ENCODE measurements at regions not wholly inside any gene's neighbourhood (a gene's known extent, or its start where the extent isn't known, plus 50 kb on each side); places are given as distances from the start of the nearest gene placed in this dataset.

DNA sequence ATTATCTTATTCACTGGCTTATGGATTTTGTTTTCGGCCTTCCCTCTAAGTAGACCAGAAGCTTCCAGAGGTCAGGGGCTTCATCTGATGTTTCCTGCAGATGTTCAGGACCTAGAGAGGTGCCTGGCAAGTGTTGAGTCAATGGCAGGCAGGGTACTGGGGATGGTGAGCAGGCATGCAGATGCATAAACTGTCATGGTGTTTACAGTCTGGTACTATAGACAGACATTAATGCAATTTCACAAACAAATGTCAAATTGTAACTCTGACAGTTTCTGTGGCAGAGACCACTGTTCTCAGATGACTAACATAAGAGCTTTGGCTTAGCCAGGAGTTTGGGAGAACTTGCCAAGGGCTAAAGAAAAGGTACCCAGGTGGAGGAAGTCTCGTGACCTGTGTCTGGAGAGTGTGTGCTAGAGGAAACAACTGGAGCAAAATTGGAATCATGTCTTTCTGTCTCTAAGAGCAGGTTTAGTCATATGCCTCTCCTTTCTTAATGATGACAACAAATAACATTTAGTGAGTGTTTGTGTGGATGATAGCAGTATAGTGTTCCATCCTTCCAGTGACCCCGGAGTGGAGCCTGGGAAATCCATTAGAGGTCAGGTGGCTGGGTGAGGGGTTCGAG, 53.7 kb upstream of the TRAK1 start:
- DNase-seq (ENCODE audit: low spot score): no peak

DNA sequence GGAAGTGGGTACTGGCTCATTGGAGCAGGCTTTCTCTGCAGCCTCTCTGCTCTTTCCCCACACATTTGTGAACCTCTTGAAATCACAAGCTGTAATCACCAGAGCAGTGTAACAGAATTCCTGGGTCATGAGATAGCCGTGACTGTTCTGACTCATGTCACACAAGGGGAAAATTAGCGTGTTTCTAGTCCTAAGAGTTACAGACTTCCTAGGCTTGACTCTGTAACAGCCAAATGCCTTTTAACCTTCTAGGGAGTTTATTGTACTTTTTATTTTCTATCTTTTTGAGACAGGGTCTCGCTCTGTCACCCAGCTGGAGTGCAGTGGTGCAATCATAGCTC, 54.7 kb upstream of the TRAK1 start:
- DNase-seq (ENCODE audit: low spot score): no peak

GRCh38 chr3:42035816-42036482, 55.2 kb upstream of the TRAK1 start:
- no peak for DNase-seq (ENCODE audit: low spot score)

DNA sequence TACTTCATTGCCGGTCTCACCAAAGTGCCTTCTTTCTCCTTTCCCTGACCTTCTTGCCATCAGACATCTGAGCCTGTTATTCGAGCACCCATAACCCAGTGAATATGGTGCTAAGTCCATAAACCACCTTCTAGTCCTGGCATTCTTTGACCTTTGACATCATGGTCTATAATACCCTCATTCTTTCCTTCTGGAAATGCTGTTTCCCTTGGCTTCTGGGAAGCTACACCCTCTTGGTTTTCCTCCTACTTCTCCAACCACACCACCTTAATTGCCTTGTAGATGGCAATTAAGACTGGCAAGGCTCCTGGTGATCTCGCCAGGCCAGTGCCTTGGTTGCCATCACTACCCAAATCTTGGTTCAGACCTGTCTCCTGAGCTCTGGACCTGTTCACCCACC, 56.1 kb upstream of the TRAK1 start:
- no peak for DNase-seq (ENCODE audit: low spot score)

GRCh38 chr3:42033741-42034140, 57.4 kb upstream of the TRAK1 start:
- DNase-seq (ENCODE audit: low spot score): no peak

DNA sequence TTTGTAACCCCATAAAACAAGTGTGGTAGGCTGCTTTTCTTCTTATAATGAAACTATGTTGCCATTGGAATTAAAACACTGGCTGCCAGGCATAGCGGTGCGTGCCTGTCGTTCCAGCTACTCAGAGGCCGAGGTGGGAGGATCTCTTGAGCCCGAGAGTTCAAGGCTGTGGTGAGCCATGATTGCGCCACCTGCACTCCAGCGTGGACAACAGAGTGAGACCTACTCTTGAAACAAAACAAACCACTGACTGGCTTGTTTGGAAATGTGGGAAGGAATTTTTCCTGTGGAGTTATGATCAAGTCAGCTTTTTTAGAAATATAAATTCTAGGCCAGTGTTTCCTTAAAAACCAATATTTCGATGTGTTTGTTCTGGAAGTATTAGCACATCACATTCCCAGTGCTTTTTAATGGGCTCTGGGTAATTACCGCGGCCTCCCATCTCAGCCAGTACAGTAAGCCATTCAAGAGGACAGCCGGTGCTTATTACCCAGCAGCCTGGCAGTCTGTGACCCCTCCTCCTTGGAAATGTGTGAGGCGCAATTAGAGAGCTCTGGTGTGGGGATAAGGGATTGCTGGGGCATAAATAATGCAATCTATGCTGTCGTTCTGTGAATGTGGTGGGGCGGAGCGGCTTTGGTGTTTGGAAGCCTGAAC, 58.3 kb upstream of the TRAK1 start:
- DNase-seq (ENCODE audit: low spot score): peak; percentile 43

DNA sequence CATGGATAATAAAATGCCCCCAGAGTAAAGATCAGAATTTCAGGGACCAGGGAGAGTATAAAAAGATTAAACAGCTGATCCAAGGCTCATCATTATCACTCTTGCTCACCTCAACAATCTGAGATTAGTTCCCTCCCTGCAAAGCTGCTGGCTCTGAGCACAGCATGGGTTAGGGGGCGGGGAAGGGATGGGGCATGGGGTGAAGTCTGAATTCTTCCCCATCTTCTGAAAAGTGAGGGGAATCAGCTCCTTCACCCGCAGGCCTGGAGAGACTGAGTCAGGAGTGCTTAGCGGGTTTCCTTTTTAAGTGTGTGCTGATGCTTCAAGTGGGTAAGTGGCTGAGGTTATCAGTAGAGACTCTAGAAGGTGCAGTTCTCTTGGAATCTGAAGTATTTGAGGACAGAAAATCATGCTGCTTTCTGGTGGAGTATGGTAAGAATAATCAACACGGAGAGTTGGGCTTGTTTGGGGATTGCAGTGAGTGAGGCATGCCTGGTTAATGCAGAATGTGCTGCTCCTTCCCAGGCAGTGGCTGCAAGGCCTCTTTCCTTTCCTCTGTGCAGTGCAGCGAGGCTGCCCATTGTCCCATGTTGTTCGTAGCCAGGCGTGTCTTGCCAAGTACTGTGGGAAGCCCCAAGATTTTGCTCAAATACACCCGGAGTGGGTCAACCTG, 59.2 kb upstream of the TRAK1 start:
- DNase-seq (ENCODE audit: low spot score): peak; percentile 49

GRCh38 chr3:42028474-42028873, 62.7 kb upstream of the TRAK1 start:
- DNase-seq (ENCODE audit: low spot score): no peak

- no peak for DNase-seq (ENCODE audit: low spot score)
Observed at GRCh38 chr3:42027571-42027970, 63.6 kb upstream of the TRAK1 start.

- DNase-seq (ENCODE audit: low spot score): peak; percentile 90
Observed at GRCh38 chr3:42025370-42026138, 63.7 kb upstream of the ULK4 start.

DNA sequence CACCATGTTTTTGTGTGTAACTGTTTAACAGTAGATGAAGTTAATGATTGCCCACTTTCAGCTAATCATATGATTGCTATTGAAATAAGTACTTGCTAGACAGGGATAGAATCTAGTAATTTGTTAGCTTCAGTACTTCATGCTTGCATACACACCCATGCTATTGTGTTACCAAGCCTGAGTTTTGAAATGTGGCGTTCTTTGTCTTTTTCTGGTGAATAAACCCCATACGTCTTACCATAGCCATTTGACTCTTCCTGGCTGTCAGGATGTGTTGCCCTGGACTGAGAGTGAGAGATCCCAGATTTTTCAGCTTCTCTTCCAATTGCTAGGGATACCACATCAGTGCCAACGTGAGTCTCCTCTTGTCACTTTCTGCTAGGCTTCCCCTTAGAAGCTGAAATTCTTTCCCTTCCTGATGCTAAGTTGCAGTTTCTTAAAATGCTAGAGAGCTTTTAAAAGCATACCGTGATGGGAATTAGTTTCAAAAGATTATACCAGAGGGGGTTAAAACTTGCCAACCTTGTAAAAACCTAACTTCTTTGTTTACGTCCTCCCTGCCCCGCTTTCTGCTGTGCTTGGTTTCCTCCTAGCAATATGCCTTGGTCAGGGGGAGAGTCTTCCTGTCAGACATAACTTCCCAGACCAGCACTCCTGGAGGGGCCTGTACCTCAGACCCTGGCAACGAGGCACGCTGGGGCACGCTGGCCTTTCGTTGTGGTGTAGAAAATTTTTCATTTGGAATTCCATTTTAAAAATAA, 62.9 kb upstream of the ULK4 start:
- DNase-seq (ENCODE audit: low spot score): peak; percentile 55

- no peak for DNase-seq (ENCODE audit: low spot score)
Observed at GRCh38 chr3:42023380-42023779, 61.5 kb upstream of the ULK4 start.

DNA sequence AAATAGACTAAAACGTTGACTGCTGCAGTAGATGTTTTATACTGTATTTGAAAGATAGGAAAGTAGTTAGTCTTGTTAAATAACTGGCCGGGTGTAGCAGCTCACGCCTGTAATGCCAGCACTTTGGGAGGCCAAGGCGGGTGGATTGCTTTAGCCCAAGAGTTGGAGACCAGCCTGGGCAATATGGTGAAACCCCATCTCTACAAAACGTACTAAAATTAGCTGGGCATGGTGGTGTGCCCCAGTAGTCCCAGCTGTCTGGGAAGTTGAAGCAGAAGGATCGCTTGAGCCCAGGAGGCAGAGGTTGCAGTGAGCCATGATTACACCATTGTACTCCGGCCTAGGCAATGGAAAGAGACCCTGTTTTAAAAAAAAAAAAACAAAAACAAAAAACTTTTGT, 60.5 kb upstream of the ULK4 start:
- no peak for DNase-seq (ENCODE audit: low spot score)

- DNase-seq (ENCODE audit: low spot score): no peak
Observed at GRCh38 chr3:42020684-42021307, 58.9 kb upstream of the ULK4 start.

DNA sequence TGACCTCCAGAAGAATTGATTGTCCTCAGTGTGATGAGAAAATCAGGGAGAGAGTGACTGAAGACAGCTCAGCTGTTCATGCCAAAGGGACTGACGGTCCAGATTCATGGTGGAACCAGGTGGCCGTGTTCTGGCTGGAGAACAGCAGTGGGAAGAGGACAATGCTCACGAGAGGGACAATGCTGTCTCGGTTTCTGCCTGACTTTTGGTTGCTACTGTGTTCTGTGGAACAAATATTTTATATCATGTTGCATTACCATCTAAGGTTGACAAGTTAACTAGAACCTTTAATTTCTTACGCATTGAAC, 58.0 kb upstream of the ULK4 start:
- no peak for DNase-seq (ENCODE audit: low spot score)

- DNase-seq (ENCODE audit: low spot score): no peak
Observed at GRCh38 chr3:42019144-42019952, 57.4 kb upstream of the ULK4 start.

DNA sequence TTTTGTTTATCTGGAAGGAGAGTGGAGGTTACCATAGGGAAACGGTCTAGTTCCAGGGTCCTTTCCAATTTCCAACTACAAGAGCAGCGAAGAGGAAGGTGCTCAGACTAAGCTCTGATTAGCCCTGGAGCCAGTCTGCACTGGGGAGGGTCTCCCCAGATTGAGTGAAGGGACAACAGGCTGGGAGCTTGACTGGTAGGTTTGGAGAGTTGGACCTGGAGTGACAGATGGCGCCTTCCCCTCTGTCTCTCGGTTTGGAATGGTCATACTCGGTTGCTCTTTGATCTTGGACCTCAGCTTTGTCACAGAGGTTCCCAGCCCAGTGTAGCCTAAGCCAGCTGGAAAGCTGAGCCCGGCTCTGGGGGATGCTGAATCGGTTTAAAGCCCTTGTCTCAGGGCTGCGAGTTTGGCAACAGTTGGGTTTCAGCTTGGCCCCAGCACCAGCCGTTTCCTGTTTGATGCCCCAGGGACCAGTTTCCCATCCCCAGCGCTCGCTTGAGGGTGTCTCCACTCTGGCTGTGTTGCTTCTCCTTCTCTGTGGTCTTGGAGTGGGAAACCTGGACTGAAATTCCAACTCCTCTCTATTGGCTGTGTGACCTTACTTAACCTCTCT, 53.1 kb upstream of the ULK4 start:
- peak; percentile 64 for DNase-seq (ENCODE audit: low spot score)

DNA sequence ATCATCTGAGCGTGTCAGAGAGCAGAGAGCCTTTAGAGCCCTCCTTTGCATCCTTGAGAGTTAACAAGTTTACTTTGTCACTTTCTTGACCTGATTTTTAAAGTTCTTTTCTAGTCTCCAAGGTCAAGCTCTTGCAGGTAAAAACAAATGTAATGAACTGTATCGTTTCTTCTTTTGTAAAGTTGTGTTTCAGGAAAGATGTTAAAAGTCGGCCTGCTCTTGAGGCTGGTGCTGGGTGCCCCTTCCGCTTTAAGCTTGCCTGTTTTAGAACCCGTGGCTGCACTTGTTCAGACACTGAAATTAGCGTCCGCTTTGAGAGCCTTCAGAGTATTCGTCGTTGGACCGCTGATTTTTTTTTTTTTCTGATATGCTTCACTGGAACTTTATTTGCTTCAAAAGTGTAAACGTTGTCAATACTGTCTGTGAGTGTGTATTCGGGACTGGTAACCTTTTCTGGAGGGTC, 52.6 kb upstream of the ULK4 start:
- DNase-seq (ENCODE audit: low spot score): no peak

- no peak for DNase-seq (ENCODE audit: low spot score)
Observed at GRCh38 chr3:42013691-42014457, 52.0 kb upstream of the ULK4 start.

Measured in ecto neural progenitor cell (in vitro differentiated cells).